Keratinocyte (primary cell): ENCODE measurements at regions not wholly inside any gene's neighbourhood (a gene's known extent, or its start where the extent isn't known, plus 50 kb on each side); places are given as distances from the start of the nearest gene placed in this dataset.

ENCODE experiments used
- DNase-seq: peaks from one replicate; pipeline ENCODE4 v3.0.0-alpha.2; 2011; ENCODE audit warnings: low read depth, missing footprints, low spot score
- FAIRE-seq: peaks from 2 replicates; lab custom pipeline; 2011; peaks lifted over from hg19 to GRCh38; lab: Jason Lieb, UNC
- H2AFZ ChIP-seq: 2 replicates; pipeline ENCODE4 v1.6.0; 2012; ENCODE audit warnings: low read length, control low read depth, inconsistent platforms; ENCODE audit not compliant: control insufficient read depth
- H3K27ac ChIP-seq: 2 replicates; pipeline ENCODE4 v1.5.1; 2011; ENCODE audit warnings: low read length; ENCODE audit not compliant: control insufficient read depth, insufficient read depth
- H3K27me3 ChIP-seq: 3 replicates; pipeline ENCODE4 v1.6.0; 2011; ENCODE audit warnings: low read length; ENCODE audit not compliant: control insufficient read depth, insufficient read depth; ENCODE audit errors: extremely low read depth
- H3K36me3 ChIP-seq, 2 experiments: 2 replicates in 1 of 2; 3 replicates in 1 of 2; pipeline ENCODE4 v1.5.1; 2011; ENCODE audit warnings: low read length in 2 of 2, mild to moderate bottlenecking in 1 of 2; ENCODE audit not compliant: control insufficient read depth in 2 of 2, insufficient read depth in 2 of 2; ENCODE audit errors: extremely low read depth in 1 of 2
- H3K4me1 ChIP-seq: 3 replicates; pipeline ENCODE4 v1.5.1; 2011; ENCODE audit warnings: low read length; ENCODE audit not compliant: control insufficient read depth, insufficient read depth; ENCODE audit errors: extremely low read depth
- H3K4me2 ChIP-seq: 3 replicates; pipeline ENCODE4 v1.6.0; 2011; ENCODE audit warnings: low read depth, low read length; ENCODE audit not compliant: control insufficient read depth, insufficient read depth; ENCODE audit errors: extremely low read depth
- H3K4me3 ChIP-seq, 3 experiments: fragments of 200-600 bp in 1 of 3; sonication (generic) in 1 of 3; 2 replicates in 2 of 3; 3 replicates in 1 of 3; pipeline ENCODE4 v1.5.1; 2011 to 2016; ENCODE audit warnings: low read length in 3 of 3, mild to moderate bottlenecking in 3 of 3, control low read depth in 2 of 3, inconsistent platforms in 1 of 3, low read depth in 1 of 3, mixed read lengths in 1 of 3, mixed run types in 1 of 3, moderate library complexity in 1 of 3; ENCODE audit not compliant: control insufficient read depth in 2 of 3, insufficient read depth in 2 of 3; ENCODE audit errors: extremely low read depth in 1 of 3
- H3K79me2 ChIP-seq: 2 replicates; pipeline ENCODE4 v1.6.0; 2012; ENCODE audit warnings: low read length; ENCODE audit not compliant: control insufficient read depth, insufficient read depth
- H3K9ac ChIP-seq: 3 replicates; pipeline ENCODE4 v1.6.0; 2011; ENCODE audit warnings: low read length; ENCODE audit not compliant: control insufficient read depth, insufficient read depth; ENCODE audit errors: extremely low read depth
- H3K9me1 ChIP-seq: 3 replicates; pipeline ENCODE4 v1.6.0; 2011; ENCODE audit warnings: low read length; ENCODE audit not compliant: control insufficient read depth, insufficient read depth; ENCODE audit errors: extremely low read depth
- H3K9me3 ChIP-seq: 2 replicates; pipeline ENCODE4 v1.5.1; 2012; ENCODE audit warnings: low read depth, low read length; ENCODE audit not compliant: control insufficient read depth
- H4K20me1 ChIP-seq: 3 replicates; pipeline ENCODE4 v1.6.0; 2011; ENCODE audit warnings: low read length; ENCODE audit not compliant: control insufficient read depth, insufficient read depth; ENCODE audit errors: extremely low read depth
- EZH2 ChIP-seq: IDR thresholded peaks from one replicate; pipeline ENCODE4 v1.6.1; 2012; ENCODE audit warnings: inconsistent platforms, mild to moderate bottlenecking, low read length, moderate library complexity
- dilution Hi-C: fragments of 300-500 bp; cut with MboI; formaldehyde crosslinking; loops from one replicate; pipeline ENCODE4 v1.7.0; 2020; ENCODE audit warnings: low sequenced_read_pairs; ENCODE audit not compliant: extremely low pct_ligation_motif_present
- TF ChIP-seq, protein P1 (sequence below), 3 experiments: IDR thresholded peaks in 1 of 3; conservative IDR thresholded peaks in 1 of 3; optimal IDR thresholded peaks in 1 of 3; 2 replicates in 2 of 3; 3 replicates in 1 of 3; pipeline versions ENCODE3 to v1.5.1; 2011; ENCODE audit warnings: low read length in 3 of 3, mild to moderate bottlenecking in 3 of 3, moderate library complexity in 2 of 3, control low read depth in 1 of 3, inconsistent platforms in 1 of 3; ENCODE audit not compliant: insufficient read depth in 2 of 3; ENCODE audit errors: extremely low read depth in 1 of 3

DNA sequence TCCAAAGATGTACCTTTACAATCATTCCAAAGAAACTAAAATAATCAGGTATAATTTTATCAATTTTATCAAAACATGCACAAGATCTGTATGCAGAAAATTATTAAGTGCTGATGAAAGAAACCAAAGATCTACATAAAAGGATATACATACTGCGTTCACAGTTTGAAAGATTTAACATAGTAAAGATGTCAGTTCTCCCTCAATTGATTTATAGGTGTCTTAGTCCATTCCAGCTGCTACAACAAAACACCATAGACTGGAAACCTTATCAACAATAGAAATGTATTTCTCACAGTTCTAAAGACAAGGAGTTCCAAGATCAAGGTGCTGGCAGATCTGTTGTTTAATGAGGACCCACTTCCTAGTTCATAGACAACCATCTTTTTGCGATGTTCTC lies 189.0 kb upstream of the CCDC54 start:
- dilution Hi-C loops, result no loop called here
- H3K9ac ChIP-seq, result no peak overlapping the region
- H3K9me1 ChIP-seq, result no peaks in the 10 kb centered on the region
- no peak overlapping the region for H2AFZ ChIP-seq
- H4K20me1 ChIP-seq, result no peaks in the 10 kb centered on the region
- no peaks in the 10 kb centered on the region for H3K27me3 ChIP-seq
- TF ChIP-seq, protein P1, sequence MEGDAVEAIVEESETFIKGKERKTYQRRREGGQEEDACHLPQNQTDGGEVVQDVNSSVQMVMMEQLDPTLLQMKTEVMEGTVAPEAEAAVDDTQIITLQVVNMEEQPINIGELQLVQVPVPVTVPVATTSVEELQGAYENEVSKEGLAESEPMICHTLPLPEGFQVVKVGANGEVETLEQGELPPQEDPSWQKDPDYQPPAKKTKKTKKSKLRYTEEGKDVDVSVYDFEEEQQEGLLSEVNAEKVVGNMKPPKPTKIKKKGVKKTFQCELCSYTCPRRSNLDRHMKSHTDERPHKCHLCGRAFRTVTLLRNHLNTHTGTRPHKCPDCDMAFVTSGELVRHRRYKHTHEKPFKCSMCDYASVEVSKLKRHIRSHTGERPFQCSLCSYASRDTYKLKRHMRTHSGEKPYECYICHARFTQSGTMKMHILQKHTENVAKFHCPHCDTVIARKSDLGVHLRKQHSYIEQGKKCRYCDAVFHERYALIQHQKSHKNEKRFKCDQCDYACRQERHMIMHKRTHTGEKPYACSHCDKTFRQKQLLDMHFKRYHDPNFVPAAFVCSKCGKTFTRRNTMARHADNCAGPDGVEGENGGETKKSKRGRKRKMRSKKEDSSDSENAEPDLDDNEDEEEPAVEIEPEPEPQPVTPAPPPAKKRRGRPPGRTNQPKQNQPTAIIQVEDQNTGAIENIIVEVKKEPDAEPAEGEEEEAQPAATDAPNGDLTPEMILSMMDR (optimal IDR thresholded peaks at IDR 0.05 in 1 of 3, IDR thresholded peaks at IDR 0.05 in 1 of 3, conservative IDR thresholded peaks at IDR 0.05 in 1 of 3; ENCODE audit: extremely low read depth in 1 of 3, insufficient read depth in 2 of 3, low read length in 3 of 3), result no peak
- TF ChIP-seq EZH2, result no peak
- no peaks in the 10 kb centered on the region for H3K9me3 ChIP-seq
- no peak for DNase-seq
- no peak for FAIRE-seq
- no peak overlapping the region for H3K27ac ChIP-seq
- no peak overlapping the region for H3K4me2 ChIP-seq
- H3K4me3 ChIP-seq, result no peak overlapping the region
- H3K4me1 ChIP-seq, result no peaks in the 10 kb centered on the region
- no peaks in the 10 kb centered on the region for H3K79me2 ChIP-seq
- H3K36me3 ChIP-seq, result no peaks in the 10 kb centered on the region

DNA sequence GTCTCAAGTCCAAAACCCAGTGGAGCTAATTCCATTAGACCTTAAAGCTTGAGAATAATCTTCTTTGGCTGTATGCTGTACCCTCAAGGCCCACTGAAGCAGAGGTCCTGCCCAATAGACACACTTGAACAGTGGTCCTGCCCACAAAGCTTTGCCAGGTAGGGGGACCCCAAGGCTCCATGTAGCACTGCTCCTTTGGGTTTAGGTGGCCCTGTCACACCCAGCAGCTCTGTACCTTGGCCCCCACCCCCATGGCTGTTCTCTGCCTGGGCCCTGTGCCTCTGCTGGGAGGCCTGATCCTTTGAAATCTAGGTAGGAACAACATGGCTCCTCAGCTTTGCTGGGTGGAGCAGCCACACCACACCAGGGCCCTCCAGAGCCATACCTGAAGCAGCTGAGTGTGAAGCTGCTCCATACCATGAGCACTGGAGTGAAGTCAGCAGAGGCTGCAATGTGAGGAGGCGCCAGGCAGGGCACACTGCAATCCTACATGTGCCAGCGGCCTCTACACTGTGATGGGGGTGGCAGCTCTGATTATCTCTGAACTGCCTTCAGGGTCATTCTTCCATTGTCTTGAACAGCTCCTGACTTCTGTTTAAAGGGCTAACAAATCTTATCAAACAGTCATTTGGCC lies 188.0 kb upstream of the CCDC54 start:
- DNase-seq (no peak), FAIRE-seq (no peak)
- Histone ChIP-seq H3K9me3 (no peaks in the 10 kb centered on the region), H3K36me3 (no peaks in the 10 kb centered on the region), H3K79me2 (no peaks in the 10 kb centered on the region), H2AFZ (no peak overlapping the region), H3K4me2 (no peak overlapping the region), H3K4me3 (no peak overlapping the region), H3K27ac (no peak overlapping the region), H3K9ac (no peak overlapping the region), H3K27me3 (no peaks in the 10 kb centered on the region), H4K20me1 (no peaks in the 10 kb centered on the region), H3K9me1 (no peaks in the 10 kb centered on the region), H3K4me1 (no peaks in the 10 kb centered on the region)
- dilution Hi-C loops, result no loop called here
- no peak for TF ChIP-seq EZH2
- TF ChIP-seq, protein P1 (optimal IDR thresholded peaks at IDR 0.05 in 1 of 3, IDR thresholded peaks at IDR 0.05 in 1 of 3, conservative IDR thresholded peaks at IDR 0.05 in 1 of 3; ENCODE audit: extremely low read depth in 1 of 3, insufficient read depth in 2 of 3, low read length in 3 of 3), result no peak
